Endodermal cell (in vitro differentiated cells): ENCODE measurements at regions not wholly inside any gene's neighbourhood (a gene's known extent, or its start where the extent isn't known, plus 50 kb on each side); places are given as distances from the start of the nearest gene placed in this dataset.

Experiments used
- DNase-seq: peaks from one replicate; pipeline ENCODE4 v3.0.0-alpha.2; 2017
- H3K27ac ChIP-seq: 2 replicates; pipeline ENCODE4 v1.5.1; 2013; ENCODE audit warnings: mild to moderate bottlenecking, low read depth, low read length, moderate library complexity
- H3K27me3 ChIP-seq: 2 replicates; pipeline ENCODE4 v1.6.1; 2013; ENCODE audit warnings: mild to moderate bottlenecking, low read length, moderate library complexity; ENCODE audit not compliant: insufficient read depth, control insufficient read depth, poor library complexity, severe bottlenecking
- H3K36me3 ChIP-seq: 2 replicates; pipeline ENCODE4 v1.7.0; 2013; ENCODE audit warnings: mild to moderate bottlenecking, low read length, moderate library complexity; ENCODE audit not compliant: control insufficient read depth, insufficient read depth
- H3K4me1 ChIP-seq: one replicate; pipeline ENCODE4 v1.7.0; 2013; ENCODE audit warnings: low read length; ENCODE audit not compliant: control insufficient read depth, insufficient read depth
- H3K4me3 ChIP-seq: 2 replicates; pipeline ENCODE4 v1.5.1; 2013; ENCODE audit warnings: mild to moderate bottlenecking, low read length, moderate library complexity
- H3K9ac ChIP-seq: 2 replicates; pipeline ENCODE4 v1.6.1; 2013; ENCODE audit warnings: mild to moderate bottlenecking, low read length, moderate library complexity; ENCODE audit not compliant: poor library complexity, severe bottlenecking; ENCODE audit errors: extremely low read depth
- H3K9me3 ChIP-seq: 2 replicates; pipeline ENCODE4 v1.6.1; 2013; ENCODE audit warnings: mild to moderate bottlenecking, low read length, moderate library complexity; ENCODE audit not compliant: control insufficient read depth
- H3K27ac Mint-ChIP-seq: 2 replicates; pipeline ENCODE4 v1.8.0; 2020; ENCODE audit warnings: mixed read lengths
- H3K27me3 Mint-ChIP-seq: 2 replicates; pipeline ENCODE4 v1.8.0; 2021; ENCODE audit warnings: mild to moderate bottlenecking, mixed read lengths; ENCODE audit not compliant: insufficient read depth
- H3K36me3 Mint-ChIP-seq: 2 replicates; pipeline ENCODE4 v1.8.0; 2020; ENCODE audit warnings: low read depth, mixed read lengths
- H3K4me1 Mint-ChIP-seq: 2 replicates; pipeline ENCODE4 v1.8.0; 2020; ENCODE audit warnings: mixed read lengths
- H3K4me3 Mint-ChIP-seq: 2 replicates; pipeline ENCODE4 v1.8.0; 2020; ENCODE audit warnings: mild to moderate bottlenecking, moderate library complexity, mixed read lengths
- H3K9me3 Mint-ChIP-seq: 2 replicates; pipeline ENCODE4 v1.8.0; 2020; ENCODE audit warnings: mild to moderate bottlenecking, mixed read lengths
- CTCF ChIP-seq: fragments of 200-600 bp; sonication (generic); conservative IDR thresholded peaks from 2 replicates; pipeline ENCODE4 v1.5.0; 2021; ENCODE audit warnings: antibody characterized with exemption, mild to moderate bottlenecking
- WGBS, 2 experiments: methylation state at CpG; one replicate each; pipeline versions ENCODE4 v1.1.5 to v1.1.7; 2013; ENCODE audit warnings: missing lambda C conversion rate in 2 of 2, mixed read lengths in 1 of 2; ENCODE audit not compliant: insufficient coverage in 1 of 2, insufficient read length in 1 of 2; 5-methylcytosine and 5-hydroxymethylcytosine counted together

GRCh38 chr2:139083121-139083520 lies 302.9 kb upstream of the NXPH2 start:
- H3K4me3 ChIP-seq = no peak overlapping the region
- no peaks in the 10 kb centered on the region for H3K36me3 Mint-ChIP-seq
- no peaks in the 10 kb centered on the region for H3K9me3 Mint-ChIP-seq
- no peaks in the 10 kb centered on the region for H3K4me1 Mint-ChIP-seq
- no peak for TF ChIP-seq CTCF
- no peaks in the 10 kb centered on the region for H3K9me3 ChIP-seq
- H3K27me3 Mint-ChIP-seq = no peaks in the 10 kb centered on the region
- no peaks in the 10 kb centered on the region for H3K36me3 ChIP-seq
- no peaks in the 10 kb centered on the region for H3K4me1 ChIP-seq
- no peak overlapping the region for H3K4me3 Mint-ChIP-seq
- no peaks in the 10 kb centered on the region for H3K27me3 ChIP-seq
- no peak for DNase-seq
- H3K27ac ChIP-seq = no peak overlapping the region
- no peak overlapping the region for H3K27ac Mint-ChIP-seq
- H3K9ac ChIP-seq = no peak overlapping the region

GRCh38 chr2:139080244-139080643 lies 300.1 kb upstream of the NXPH2 start:
- no peaks in the 10 kb centered on the region for H3K4me1 ChIP-seq
- no peak overlapping the region for H3K27ac ChIP-seq
- Mint-ChIP-seq H3K4me3 (no peak overlapping the region), H3K36me3 (no peaks in the 10 kb centered on the region), H3K27me3 (no peaks in the 10 kb centered on the region), H3K9me3 (no peaks in the 10 kb centered on the region), H3K4me1 (no peaks in the 10 kb centered on the region), H3K27ac (no peak overlapping the region)
- H3K9ac ChIP-seq = no peak overlapping the region
- no peak overlapping the region for H3K4me3 ChIP-seq
- no peaks in the 10 kb centered on the region for H3K27me3 ChIP-seq
- DNase-seq = no peak
- no peaks in the 10 kb centered on the region for H3K36me3 ChIP-seq
- no peak for TF ChIP-seq CTCF
- H3K9me3 ChIP-seq = no peaks in the 10 kb centered on the region

- Mint-ChIP-seq H3K27me3 (no peaks in the 10 kb centered on the region), H3K36me3 (no peaks in the 10 kb centered on the region), H3K4me3 (no peak overlapping the region), H3K9me3 (no peaks in the 10 kb centered on the region), H3K4me1 (no peaks in the 10 kb centered on the region), H3K27ac (no peak overlapping the region)
- H3K27ac ChIP-seq = no peak overlapping the region
- H3K4me1 ChIP-seq = no peaks in the 10 kb centered on the region
- DNase-seq = no peak
- no peak overlapping the region for H3K9ac ChIP-seq
- TF ChIP-seq CTCF = no peak
- H3K4me3 ChIP-seq = no peak overlapping the region
- H3K9me3 ChIP-seq = no peaks in the 10 kb centered on the region
- WGBS, 2 experiments = 83 to 98% methylated on average over 1 to 2 of the region's 2 CpGs
- H3K36me3 ChIP-seq = no peaks in the 10 kb centered on the region
- no peaks in the 10 kb centered on the region for H3K27me3 ChIP-seq
Measured at GRCh38 chr2:139079311-139079710, 299.1 kb upstream of the NXPH2 start.
